Esophagus muscularis mucosa (tissue), 4 donors: ENCODE measurements at regions not wholly inside any gene's neighbourhood (a gene's known extent, or its start where the extent isn't known, plus 50 kb on each side); places are given as distances from the start of the nearest gene placed in this dataset.

Experiments used
- CTCF ChIP-seq, 3 experiments: fragments of 200-600 bp in 2 of 3; fragments of 450-650 bp in 1 of 3; sonication (generic) in 2 of 3; IDR thresholded peaks; one replicate each; pipeline ENCODE4 v1.5.1; 2017 to 2019; ENCODE audit warnings: antibody characterized with exemption in 3 of 3, mild to moderate bottlenecking in 2 of 3, moderate library complexity in 1 of 3
- EP300 ChIP-seq: sonication (generic); formaldehyde crosslinking; IDR thresholded peaks from one replicate; pipeline ENCODE4 v1.6.1; 2017; ENCODE audit warnings: antibody characterized with exemption
- POLR2A ChIP-seq: fragments of 450-650 bp; IDR thresholded peaks from one replicate; pipeline ENCODE4 v1.6.1; 2017; ENCODE audit warnings: antibody characterized with exemption, moderate library complexity, mild to moderate bottlenecking, low read depth
- POLR2AphosphoS5 ChIP-seq, 2 donors: sonication (generic); formaldehyde crosslinking; IDR thresholded peaks; one replicate each; pipeline ENCODE4 v1.6.1; 2017; ENCODE audit warnings: antibody characterized with exemption in 2 of 2

DNA sequence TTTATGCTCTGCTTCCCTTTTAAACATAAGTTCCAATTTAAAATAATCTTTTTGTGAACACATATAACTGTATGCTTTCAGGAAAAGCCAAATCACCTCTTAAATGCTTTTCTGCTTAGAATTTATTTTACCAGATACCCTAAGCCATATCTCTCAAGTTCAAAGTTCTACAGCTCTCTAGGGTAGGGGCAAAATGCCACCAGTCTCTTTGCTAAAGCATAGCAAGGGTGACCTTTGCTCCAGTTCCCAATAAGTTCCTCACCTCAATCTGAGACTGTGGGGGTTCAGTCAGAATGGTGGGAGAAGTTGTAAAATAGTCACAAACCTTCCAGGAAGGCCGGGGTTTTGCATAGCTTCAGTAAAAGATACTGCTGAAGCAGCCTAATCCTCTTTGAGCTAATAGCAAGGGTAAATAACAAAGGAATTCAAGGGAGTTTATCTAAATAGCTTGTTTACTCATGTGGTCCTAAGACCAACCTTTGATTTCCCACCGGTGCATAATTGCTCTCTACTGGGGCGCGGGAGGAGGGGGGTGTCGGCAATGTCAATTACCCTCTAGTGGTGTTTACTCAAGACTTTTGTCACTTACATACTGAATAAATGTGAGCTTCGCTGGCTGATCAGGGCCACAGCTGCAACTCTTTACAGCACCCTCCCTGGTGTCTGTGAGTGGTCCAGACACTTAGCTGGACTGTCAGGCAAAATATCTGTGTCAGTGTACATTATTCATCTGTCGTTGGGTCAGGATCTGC lies 1376.2 kb downstream of the NCAM2 start:
- TF ChIP-seq POLR2A: no peak
- no peak for TF ChIP-seq CTCF (IDR thresholded peaks at IDR 0.05)
- no peak for TF ChIP-seq EP300
- TF ChIP-seq POLR2AphosphoS5 (IDR thresholded peaks at IDR 0.05): no peak
